ENCODE measurements at regions not wholly inside any gene's neighbourhood (a gene's known extent, or its start where the extent isn't known, plus 50 kb on each side); places are given as distances from the start of the nearest gene placed in this dataset.

GRCh38 chr5:53237876-53238275, 128.3 kb upstream of the MOCS2 start:
- no peak for TF ChIP-seq CTCF (IDR thresholded peaks at IDR 0.05; ENCODE audit: low read depth, low read length, missing control alignments)
- no peak for DNase-seq (ENCODE audit: extremely low read depth, low read depth)
- H3K4me3 ChIP-seq (replicated peaks; ENCODE audit: low read depth, low read length) = no peak overlapping the region

GRCh38 chr5:53239301-53239990, 129.9 kb upstream of the MOCS2 start:
- TF ChIP-seq CTCF (IDR thresholded peaks at IDR 0.05; ENCODE audit: low read depth, low read length, missing control alignments) = no peak

GRCh38 chr5:53240661-53241060, 131.1 kb upstream of the MOCS2 start:
- no peak overlapping the region for H3K4me3 ChIP-seq (replicated peaks; ENCODE audit: low read depth, low read length)
- DNase-seq (ENCODE audit: extremely low read depth, low read depth) = no peak
- TF ChIP-seq CTCF (IDR thresholded peaks at IDR 0.05; ENCODE audit: low read depth, low read length, missing control alignments) = no peak

More at GRCh38 chr5:53239301-53239990, 129.9 kb upstream of the MOCS2 start:
- DNase-seq (ENCODE audit: extremely low read depth, low read depth) = no peak
- no peak overlapping the region for H3K4me3 ChIP-seq (replicated peaks; ENCODE audit: low read depth, low read length)

GRCh38 chr5:53241572-53241971, 132.0 kb upstream of the MOCS2 start:
- DNase-seq (ENCODE audit: extremely low read depth, low read depth) = no peak
- no peak overlapping the region for H3K4me3 ChIP-seq (replicated peaks; ENCODE audit: low read depth, low read length)
- no peak for TF ChIP-seq CTCF (IDR thresholded peaks at IDR 0.05; ENCODE audit: low read depth, low read length, missing control alignments)

- no peak overlapping the region for H3K4me3 ChIP-seq (replicated peaks; ENCODE audit: low read depth, low read length)
- no peak for TF ChIP-seq CTCF (IDR thresholded peaks at IDR 0.05; ENCODE audit: low read depth, low read length, missing control alignments)
- no peak for DNase-seq (ENCODE audit: extremely low read depth, low read depth)
Observed at GRCh38 chr5:53243403-53243802, 133.8 kb upstream of the MOCS2 start.

- no peak overlapping the region for H3K4me3 ChIP-seq (replicated peaks; ENCODE audit: low read depth, low read length)
- no peak for TF ChIP-seq CTCF (IDR thresholded peaks at IDR 0.05; ENCODE audit: low read depth, low read length, missing control alignments)
- peak; percentile 75 for DNase-seq (ENCODE audit: extremely low read depth, low read depth)
Observed at GRCh38 chr5:53246042-53246836, 136.7 kb upstream of the MOCS2 start.
